MG63 (cell line): ENCODE measurements at regions not wholly inside any gene's neighbourhood (a gene's known extent, or its start where the extent isn't known, plus 50 kb on each side); places are given as distances from the start of the nearest gene placed in this dataset.

Source experiments
- DNase-seq: peaks from one replicate; pipeline ENCODE4 v3.0.0-alpha.2; 2020
- H3K27me3 ChIP-seq: fragments of 250-450 bp; sonication (Bioruptor Pico); 2 replicates; pipeline ENCODE4 v1.5.1; 2020; ENCODE audit warnings: mild to moderate bottlenecking, moderate library complexity
- H3K36me3 ChIP-seq: fragments of 250-450 bp; sonication (Bioruptor Pico); 2 replicates; pipeline ENCODE4 v1.5.1; 2020; ENCODE audit warnings: mild to moderate bottlenecking, moderate library complexity
- H3K4me3 ChIP-seq: fragments of 250-450 bp; sonication (Bioruptor Pico); 2 replicates; pipeline ENCODE4 v1.5.1; 2020; ENCODE audit warnings: mild to moderate bottlenecking, moderate library complexity
- H3K9me3 ChIP-seq: fragments of 250-450 bp; sonication (Bioruptor Pico); 2 replicates; pipeline ENCODE4 v1.5.1; 2020; ENCODE audit warnings: mild to moderate bottlenecking, moderate library complexity

DNA sequence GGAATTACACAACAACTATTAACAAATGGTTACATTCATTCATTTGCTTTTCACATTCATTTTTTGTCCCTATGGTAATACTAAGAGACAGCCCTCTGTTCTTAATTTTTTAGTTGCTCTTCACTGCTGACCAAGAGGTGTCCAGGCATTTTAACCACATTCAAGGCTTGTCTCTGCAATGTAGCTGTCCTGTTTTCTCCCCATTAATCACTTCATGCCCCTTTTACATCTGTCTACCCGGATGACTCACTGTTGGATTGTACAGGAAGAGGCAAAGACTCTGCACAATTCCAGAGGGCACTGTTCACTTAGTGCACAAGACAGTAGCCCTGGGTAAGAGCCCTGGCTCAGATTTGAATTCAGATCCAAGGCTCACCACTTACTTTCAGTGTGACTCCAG is 168.5 kb downstream of the NOC3L start:
- no peaks in the 10 kb centered on the region for H3K36me3 ChIP-seq
- no peaks in the 10 kb centered on the region for H3K27me3 ChIP-seq
- no peak overlapping the region for H3K4me3 ChIP-seq
- H3K9me3 ChIP-seq = no peaks in the 10 kb centered on the region
- peak; percentile 32 for DNase-seq

DNA sequence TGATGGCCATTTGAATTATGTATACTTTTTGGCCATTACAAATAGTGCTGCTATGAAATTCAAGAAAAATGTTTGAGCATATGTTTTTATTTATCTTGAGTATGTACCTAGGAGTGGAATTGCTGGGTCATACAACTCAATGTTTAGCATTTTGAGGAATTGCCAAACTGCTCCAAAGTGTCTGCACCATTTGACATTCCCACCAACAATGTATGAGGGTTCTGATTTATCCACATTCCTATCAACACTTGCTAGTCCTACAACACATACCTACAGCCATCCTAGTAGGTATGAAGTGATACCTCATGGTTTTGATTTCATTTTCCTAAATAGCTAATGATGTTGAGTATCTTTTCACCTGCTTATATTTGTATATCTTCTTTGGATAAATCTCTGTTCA is 165.5 kb downstream of the NOC3L start:
- no peak for DNase-seq
- H3K27me3 ChIP-seq = no peaks in the 10 kb centered on the region
- H3K36me3 ChIP-seq = 0 out of 2 replicates have a peak, but pooled peaks cover 3% of the 10 kb centered on the region
- no peaks in the 10 kb centered on the region for H3K9me3 ChIP-seq
- no peak overlapping the region for H3K4me3 ChIP-seq

DNA sequence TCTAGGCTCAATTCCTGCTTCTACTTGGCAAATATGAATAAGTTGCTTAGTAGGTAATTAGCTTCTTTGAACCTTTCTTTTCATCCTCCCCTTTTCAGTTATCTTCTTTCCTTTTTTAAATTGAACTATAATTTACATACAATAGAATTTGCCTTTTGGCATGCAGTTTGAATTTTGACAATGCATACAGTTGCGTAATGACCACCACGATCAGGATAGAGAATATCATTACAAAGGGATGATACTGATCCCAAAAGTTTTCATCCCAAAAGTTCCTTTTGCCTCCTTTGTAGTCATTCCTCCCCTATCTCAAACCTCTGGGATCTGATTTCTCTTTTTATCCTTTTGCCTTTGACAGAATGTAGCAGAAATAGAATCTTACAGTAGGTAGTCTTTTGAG is 164.4 kb downstream of the NOC3L start:
- 0 out of 2 replicates have a peak, but pooled peaks cover 3% of the 10 kb centered on the region for H3K36me3 ChIP-seq
- no peaks in the 10 kb centered on the region for H3K9me3 ChIP-seq
- H3K4me3 ChIP-seq = no peak overlapping the region
- no peak for DNase-seq
- H3K27me3 ChIP-seq = no peaks in the 10 kb centered on the region

DNA sequence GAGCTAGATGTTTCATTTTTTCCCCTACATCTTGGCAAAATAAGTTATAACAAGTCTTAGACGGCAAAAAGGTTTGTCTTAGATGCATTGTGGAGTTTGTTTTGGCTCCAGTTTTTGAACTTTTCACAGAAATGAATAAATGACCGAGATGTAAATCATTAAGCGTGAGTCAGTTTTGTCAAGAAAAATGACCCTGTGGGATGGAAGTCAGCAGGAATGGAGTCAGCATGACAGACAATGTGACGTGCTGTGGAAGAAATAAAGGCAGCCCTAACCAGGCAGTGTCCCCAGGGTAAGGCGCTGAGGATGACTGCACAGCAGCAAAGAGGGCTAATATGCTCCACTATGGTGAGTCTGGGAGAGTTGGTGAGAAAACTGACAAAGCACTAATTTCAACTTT is 163.2 kb downstream of the NOC3L start:
- Histone ChIP-seq H3K9me3 (no peaks in the 10 kb centered on the region), H3K4me3 (no peak overlapping the region), H3K36me3 (0 out of 2 replicates have a peak, but pooled peaks cover 3% of the 10 kb centered on the region), H3K27me3 (no peaks in the 10 kb centered on the region)
- no peak for DNase-seq

DNA sequence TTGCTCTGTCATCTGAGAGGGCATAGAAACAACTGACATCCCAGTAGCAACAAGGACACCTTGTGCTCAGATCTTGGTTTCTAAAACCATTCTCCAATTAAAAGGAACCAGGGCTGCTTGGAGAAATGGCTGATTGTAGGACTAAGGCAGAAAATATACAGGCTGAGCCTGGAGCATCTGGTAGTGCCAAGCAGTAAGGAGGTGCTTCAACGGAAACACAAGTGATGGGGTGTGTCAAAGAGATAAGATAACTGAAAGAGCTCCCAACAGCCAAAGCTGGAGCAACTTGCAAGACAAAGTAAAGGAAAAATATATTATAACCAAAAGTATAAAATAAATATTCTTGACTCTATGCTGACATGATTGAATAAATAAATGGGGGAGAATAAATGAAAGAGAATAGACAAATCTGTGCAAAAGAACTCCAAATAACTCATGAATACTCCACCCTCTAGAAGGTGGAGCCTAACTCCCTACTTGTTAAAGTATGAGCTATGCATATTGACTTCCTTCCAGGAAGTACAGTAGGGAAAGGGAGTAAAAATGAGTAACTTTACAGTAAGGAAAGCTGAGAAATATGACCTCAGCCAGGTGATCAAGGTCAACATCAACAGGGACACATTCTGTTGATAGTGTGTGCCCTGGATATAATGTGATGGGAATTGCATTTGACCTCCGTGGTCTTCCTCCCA is 162.4 kb downstream of the NOC3L start:
- H3K27me3 ChIP-seq = no peaks in the 10 kb centered on the region

DNA sequence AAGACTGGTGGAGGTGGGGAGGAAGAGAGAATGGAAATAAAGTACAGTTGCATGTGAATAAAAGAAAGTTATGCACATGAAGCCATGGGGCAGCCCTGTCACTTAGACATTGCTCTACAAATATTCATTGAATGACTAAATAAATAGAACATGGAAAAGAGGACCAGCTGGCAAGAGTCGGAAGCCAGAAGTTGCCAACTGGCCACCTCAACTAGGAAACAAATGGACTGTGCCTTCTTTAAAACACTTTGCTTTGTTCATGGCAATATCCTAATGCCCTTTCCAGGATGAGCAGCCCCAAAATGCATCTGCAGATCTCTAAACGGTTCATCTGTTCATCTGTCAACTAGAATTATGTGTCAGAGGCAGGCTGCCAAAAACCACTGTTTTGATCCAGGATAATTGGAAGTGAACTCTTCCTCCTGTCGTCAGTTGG is 157.3 kb downstream of the NOC3L start:
- H3K36me3 ChIP-seq = no peaks in the 10 kb centered on the region
- peak; percentile 63 for DNase-seq
- H3K4me3 ChIP-seq = no peak overlapping the region
- H3K27me3 ChIP-seq = no peaks in the 10 kb centered on the region
- no peaks in the 10 kb centered on the region for H3K9me3 ChIP-seq

More for the DNA sequence above, 162.4 kb downstream of the NOC3L start:
- no peak overlapping the region for H3K4me3 ChIP-seq
- H3K9me3 ChIP-seq = no peaks in the 10 kb centered on the region
- no peak for DNase-seq
- 0 out of 2 replicates have a peak, but pooled peaks cover 3% of the 10 kb centered on the region for H3K36me3 ChIP-seq

DNA sequence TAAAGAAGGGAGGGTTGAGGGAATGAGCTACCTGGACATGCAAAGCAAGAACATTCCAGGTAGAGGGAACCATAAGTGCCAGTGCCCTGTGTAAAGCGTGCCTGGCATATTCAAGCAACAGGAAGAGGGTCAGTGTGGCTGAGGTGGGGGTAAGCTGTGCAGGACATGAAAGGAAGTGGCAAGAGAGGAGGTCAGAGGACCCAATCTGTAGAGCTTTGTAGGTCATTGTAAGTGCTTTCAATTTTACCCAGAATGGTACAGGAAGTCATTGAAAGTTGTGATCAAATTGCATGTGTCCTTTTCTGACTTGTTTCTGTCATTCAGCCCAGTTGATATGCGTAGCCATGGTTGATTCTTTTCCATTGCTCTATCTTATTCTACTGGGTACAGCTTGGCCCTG is 156.6 kb downstream of the NOC3L start:
- no peak for DNase-seq
- no peaks in the 10 kb centered on the region for H3K9me3 ChIP-seq

DNA sequence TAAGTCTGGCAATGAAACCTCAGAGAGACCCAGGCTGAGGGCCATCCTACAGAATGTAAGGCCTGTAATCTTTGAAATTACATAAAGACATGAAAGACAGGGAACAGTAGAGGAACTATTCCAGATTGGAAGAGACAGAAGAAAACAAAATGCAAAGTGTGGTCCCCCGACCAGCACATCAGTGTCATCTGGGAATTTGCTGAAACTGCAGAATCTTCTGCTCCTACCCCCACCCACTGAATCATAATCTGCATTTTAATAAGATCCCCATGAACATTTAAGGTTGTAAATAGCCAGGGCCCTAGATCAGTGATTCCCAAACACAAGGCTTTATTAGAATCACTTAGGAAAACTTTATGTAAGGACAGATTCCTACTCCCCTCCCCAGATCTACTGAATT is 154.4 kb downstream of the NOC3L start:
- H3K36me3 ChIP-seq = no peaks in the 10 kb centered on the region

More for the DNA sequence above, 156.6 kb downstream of the NOC3L start:
- Histone ChIP-seq H3K4me3 (no peak overlapping the region), H3K36me3 (no peaks in the 10 kb centered on the region), H3K27me3 (no peaks in the 10 kb centered on the region)

DNA sequence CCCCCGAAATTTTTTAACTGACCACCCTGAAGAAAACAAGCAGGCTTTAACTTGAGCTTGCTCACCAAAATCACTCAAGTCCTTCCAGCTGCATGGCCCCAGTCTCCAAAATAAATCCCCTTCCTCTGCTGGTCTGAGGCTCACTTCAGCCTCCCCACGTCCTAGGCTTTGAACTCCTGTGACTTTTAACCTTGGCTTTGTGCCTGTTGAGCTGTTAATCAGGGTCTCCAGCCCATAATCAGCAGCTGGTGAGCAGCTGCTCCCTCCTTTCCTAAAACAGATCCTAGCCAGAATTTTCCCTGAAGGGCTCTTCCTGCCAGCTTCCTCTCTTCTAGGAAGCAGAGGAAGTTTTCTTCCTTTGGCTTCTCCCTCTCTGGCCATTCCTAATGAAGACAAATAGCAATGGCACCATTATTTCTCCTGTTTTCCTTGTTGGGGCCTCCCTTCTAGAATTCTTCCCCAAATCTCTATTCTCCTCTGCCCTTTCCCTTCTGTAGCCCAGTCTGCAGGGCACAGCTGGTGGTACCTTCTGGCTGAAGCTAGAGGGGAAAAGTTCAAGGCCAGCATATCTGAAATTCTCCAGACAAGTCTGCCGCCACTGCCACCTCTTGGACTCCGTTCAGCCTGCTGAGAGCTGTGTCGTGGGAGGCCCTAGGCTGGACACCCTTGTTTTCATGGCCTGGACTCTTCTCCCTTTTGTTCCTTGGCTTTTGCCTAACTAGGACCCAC is 152.1 kb downstream of the NOC3L start:
- no peak for DNase-seq
- Histone ChIP-seq H3K9me3 (no peaks in the 10 kb centered on the region), H3K36me3 (no peaks in the 10 kb centered on the region)

More for the DNA sequence above, 154.4 kb downstream of the NOC3L start:
- H3K9me3 ChIP-seq = no peaks in the 10 kb centered on the region
- DNase-seq = no peak
- H3K4me3 ChIP-seq = no peak overlapping the region
- H3K27me3 ChIP-seq = no peaks in the 10 kb centered on the region

DNA sequence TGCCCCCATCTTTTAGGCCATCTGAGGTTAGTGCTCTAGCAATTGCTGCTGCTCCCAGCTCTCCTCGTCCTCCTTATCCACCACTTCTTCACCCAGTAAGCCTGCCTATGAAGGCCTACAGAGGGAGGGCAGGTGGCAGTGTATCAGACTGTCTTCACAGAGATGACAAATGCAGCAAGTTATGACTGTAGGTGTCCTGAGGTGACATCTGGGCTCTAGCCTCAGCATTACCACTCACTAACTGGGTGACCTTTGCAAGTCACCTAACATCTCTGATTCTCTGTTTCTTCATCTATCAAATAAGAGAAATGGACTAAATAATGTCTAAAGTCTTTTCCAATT is 151.6 kb downstream of the NOC3L start:
- no peak for DNase-seq
- Histone ChIP-seq H3K4me3 (no peak overlapping the region), H3K27me3 (no peaks in the 10 kb centered on the region), H3K36me3 (no peaks in the 10 kb centered on the region), H3K9me3 (no peaks in the 10 kb centered on the region)

More for the DNA sequence above, 152.1 kb downstream of the NOC3L start:
- no peak overlapping the region for H3K4me3 ChIP-seq
- H3K27me3 ChIP-seq = no peaks in the 10 kb centered on the region

DNA sequence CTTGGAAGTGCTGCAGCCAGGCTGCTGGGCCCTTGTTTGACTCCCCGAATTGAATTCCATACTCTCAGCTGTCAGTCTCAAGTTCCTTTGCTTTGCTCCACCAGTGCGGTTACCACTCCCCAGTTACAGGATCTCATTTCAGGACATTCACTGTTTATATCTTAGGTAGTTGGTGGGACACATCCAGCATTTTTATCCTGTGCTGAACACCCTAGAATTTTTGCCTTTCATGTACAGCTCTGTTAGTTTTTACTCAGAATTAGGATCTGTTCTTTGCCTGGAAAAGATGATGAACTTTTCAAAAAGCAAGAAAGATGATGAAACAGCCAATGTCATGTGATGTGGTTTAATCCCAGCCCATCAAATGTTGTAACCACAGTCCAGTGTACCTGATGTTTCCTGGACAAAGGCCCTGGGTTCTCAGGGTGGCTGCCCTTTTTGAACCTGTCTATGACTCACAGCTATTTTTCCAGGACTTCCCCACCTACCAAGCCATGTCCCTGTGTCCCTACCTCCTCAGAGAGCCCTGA is 149.7 kb downstream of the NOC3L start:
- Histone ChIP-seq H3K27me3 (no peaks in the 10 kb centered on the region), H3K9me3 (no peaks in the 10 kb centered on the region), H3K36me3 (no peaks in the 10 kb centered on the region), H3K4me3 (no peak overlapping the region)
- DNase-seq = no peak

DNA sequence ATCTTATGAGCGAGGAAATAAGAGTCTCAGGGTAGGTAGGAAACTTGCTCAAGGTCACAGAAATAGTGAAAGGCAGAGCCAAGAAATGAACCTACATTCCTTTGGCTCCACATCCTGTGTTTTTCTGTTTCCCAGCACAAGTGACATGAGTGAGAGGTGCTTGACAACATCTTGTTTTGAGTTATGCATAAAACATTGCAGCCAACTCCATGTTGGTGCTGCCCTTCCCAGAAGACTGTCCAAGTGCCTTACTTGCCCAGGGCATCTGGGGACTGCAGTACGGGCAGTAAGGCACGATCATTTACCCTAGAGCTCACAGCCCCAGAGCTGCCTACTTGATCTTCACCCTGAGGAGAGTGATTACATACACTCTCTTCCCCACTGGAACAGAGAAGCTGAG is 148.8 kb downstream of the NOC3L start:
- H3K27me3 ChIP-seq = no peaks in the 10 kb centered on the region
- no peaks in the 10 kb centered on the region for H3K9me3 ChIP-seq
- H3K4me3 ChIP-seq = no peak overlapping the region
- no peaks in the 10 kb centered on the region for H3K36me3 ChIP-seq
- no peak for DNase-seq

DNA sequence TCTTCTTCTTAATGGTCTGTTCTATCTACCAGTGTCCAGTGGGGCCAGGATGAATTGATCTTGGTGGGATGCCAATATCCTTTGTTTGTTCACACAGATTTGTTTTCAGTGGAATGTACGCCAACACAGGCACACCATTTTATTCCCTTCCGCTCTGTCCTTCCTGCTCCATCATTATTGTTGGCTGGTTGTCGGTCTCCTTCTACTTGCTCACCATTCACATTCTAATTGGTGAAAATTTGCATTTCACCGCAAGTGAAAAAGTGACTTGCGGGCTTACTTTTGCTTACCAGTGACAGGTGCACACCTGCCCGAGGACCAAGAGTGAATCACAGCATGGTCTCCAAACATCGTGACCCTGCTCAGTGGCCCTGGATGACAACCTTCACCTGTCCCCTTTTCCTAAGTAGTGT is 148.3 kb downstream of the NOC3L start:
- no peak overlapping the region for H3K4me3 ChIP-seq
- H3K9me3 ChIP-seq = no peaks in the 10 kb centered on the region
- no peaks in the 10 kb centered on the region for H3K36me3 ChIP-seq
- no peak for DNase-seq
- H3K27me3 ChIP-seq = no peaks in the 10 kb centered on the region

DNA sequence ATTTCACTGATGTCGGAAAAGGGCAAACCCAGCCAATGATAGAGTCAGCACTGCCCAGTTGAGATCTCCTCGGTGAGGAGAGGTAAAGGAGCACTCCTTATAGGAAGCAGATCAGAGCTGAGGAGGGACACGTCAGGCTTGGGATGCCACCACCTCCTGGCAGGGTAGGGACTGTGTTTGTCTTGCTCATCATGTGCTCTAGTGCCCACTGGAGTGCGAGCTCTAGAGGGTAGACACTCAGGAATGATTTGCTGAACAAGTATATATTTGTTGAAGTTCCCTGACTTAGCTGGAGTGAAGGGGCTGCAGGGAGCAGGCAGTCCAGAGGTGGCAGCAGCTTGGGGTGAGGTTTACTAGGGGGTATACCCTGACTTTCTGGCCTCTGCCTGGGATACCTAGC is 146.5 kb downstream of the NOC3L start:
- H3K27me3 ChIP-seq = no peaks in the 10 kb centered on the region
- no peak overlapping the region for H3K4me3 ChIP-seq
- DNase-seq = no peak
- no peaks in the 10 kb centered on the region for H3K9me3 ChIP-seq
- no peaks in the 10 kb centered on the region for H3K36me3 ChIP-seq

DNA sequence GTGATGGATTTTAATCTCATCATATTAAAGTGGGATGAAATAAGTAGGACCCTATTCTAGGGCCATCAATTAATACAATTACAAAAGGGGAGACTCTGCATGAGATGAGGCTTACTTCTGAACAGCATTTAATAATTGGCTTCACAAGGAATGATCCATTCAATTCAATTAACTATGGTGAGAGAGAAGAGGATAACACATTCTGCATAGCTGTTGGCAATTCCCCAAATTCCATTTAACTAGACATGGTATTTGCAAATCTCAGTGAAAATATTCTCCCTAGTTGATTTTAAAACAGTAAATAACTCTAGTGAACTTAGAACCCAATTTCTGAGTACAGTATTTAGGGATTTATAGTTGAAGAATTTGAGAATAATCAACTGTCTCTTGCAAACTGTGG is 145.3 kb downstream of the NOC3L start:
- no peak for DNase-seq
- no peak overlapping the region for H3K4me3 ChIP-seq
- no peaks in the 10 kb centered on the region for H3K36me3 ChIP-seq
- no peaks in the 10 kb centered on the region for H3K9me3 ChIP-seq
- no peaks in the 10 kb centered on the region for H3K27me3 ChIP-seq

DNA sequence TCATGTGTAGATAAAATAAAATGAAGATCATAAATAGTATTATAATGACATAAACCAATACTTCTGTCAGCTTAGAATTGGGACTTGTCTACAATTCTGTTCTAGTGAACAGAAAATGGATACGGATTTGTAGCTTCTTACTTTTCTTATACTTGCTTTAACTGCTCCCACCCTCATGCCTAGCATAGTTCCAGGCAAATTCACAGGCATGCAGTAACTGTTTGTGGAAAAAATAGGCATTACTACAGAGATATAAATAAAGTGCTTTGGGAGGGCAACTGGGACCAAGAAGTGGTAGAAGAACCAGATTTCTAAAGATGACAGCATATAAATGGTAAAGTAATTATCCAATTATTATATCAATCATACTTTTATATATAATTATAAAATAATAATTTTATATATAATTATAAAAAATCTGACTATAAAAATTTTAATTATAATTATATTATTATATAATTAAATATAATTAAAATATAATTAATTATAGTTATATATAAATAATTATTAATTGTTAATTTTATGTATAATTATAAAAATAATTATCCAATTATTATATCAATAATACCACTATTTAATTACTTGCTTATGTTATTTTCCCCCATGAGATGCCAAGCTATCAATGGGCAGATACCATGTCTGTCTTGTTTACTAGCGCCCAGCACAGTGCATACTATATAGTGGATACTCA is 144.1 kb downstream of the NOC3L start:
- DNase-seq = no peak
- no peaks in the 10 kb centered on the region for H3K36me3 ChIP-seq
- H3K9me3 ChIP-seq = no peaks in the 10 kb centered on the region
- H3K27me3 ChIP-seq = no peaks in the 10 kb centered on the region
- no peak overlapping the region for H3K4me3 ChIP-seq

DNA sequence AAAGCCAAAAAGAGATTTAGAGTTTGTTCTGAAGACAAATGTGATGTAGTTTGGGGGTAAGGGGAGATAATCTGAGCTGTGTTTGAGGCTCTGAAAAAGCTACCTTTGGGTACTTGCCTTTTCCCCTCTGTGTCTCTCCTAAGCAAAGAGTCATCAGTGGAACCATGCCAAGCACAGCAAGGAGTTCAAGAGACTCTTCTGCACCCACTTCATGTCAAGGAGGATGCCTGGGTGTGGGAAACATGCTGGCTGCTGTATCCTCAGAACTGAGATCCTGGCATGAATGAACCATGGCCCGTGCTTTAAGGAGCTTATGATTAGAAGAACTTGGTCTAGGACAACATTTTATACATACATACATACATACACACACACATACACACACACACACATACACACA is 142.9 kb downstream of the NOC3L start:
- no peak overlapping the region for H3K4me3 ChIP-seq
- no peaks in the 10 kb centered on the region for H3K27me3 ChIP-seq
- no peaks in the 10 kb centered on the region for H3K36me3 ChIP-seq
- no peaks in the 10 kb centered on the region for H3K9me3 ChIP-seq
- peak; percentile 14 for DNase-seq
